ENCODE measurements at regions not wholly inside any gene's neighbourhood (a gene's known extent, or its start where the extent isn't known, plus 50 kb on each side); places are given as distances from the start of the nearest gene placed in this dataset.

DNA sequence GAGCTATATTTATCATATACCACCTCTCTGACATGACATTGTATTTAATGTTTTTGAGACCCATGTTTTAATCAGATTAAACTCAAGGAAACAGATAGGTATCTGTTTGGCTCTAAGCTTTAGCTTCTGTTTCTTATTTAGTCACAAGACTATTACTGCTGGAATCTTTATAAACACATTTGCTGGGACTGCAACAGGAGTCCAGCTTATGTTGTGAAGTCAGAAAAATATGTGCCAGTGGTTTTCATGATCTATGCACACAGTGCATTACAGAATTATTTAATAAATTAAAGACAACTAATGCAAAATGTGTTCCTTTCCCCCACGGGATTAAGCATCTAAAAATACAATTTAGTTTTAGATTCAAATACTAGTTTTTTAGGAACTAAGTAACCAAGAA, 338.9 kb downstream of the ZEB2 start:
- Histone ChIP-seq H3K36me3 (no peaks in the 10 kb centered on the region), H3K9me3 (no peaks in the 10 kb centered on the region), H3K4me3 (no peak overlapping the region), H3K27me3 (replicated peaks; ENCODE audit: insufficient read depth) (no peaks in the 10 kb centered on the region), H3K4me1 (ENCODE audit: control insufficient read depth in 1 of 2, low read depth in 2 of 2) (no peaks in the 10 kb centered on the region), H3K27ac (no peak overlapping the region)
- no peak for ATAC-seq (ENCODE audit: insufficient number of reproducible peaks, low FRiP score, low read depth)
- no peak for DNase-seq (ENCODE audit: low spot score)
- TF ChIP-seq, protein P1, sequence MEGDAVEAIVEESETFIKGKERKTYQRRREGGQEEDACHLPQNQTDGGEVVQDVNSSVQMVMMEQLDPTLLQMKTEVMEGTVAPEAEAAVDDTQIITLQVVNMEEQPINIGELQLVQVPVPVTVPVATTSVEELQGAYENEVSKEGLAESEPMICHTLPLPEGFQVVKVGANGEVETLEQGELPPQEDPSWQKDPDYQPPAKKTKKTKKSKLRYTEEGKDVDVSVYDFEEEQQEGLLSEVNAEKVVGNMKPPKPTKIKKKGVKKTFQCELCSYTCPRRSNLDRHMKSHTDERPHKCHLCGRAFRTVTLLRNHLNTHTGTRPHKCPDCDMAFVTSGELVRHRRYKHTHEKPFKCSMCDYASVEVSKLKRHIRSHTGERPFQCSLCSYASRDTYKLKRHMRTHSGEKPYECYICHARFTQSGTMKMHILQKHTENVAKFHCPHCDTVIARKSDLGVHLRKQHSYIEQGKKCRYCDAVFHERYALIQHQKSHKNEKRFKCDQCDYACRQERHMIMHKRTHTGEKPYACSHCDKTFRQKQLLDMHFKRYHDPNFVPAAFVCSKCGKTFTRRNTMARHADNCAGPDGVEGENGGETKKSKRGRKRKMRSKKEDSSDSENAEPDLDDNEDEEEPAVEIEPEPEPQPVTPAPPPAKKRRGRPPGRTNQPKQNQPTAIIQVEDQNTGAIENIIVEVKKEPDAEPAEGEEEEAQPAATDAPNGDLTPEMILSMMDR (IDR thresholded peaks at IDR 0.05) = no peak

DNA sequence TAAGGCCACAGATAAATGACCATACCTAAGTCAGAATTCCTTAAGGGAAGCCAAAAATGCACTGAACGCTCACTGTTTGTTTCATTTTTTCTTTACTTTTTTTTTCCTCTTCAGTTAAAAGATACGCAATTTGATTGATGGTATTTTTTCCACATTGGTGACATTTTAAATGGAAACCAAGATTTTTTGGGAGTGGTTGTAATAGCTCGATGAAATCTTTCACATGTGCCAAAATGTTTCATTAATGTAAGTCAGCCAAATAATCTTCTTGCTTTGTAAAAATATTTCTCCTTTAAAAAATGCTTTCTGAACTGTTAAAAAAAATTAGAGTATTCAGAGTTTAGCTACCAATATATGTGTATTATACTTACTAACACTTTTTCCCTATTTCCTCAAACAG, 339.8 kb downstream of the ZEB2 start:
- Histone ChIP-seq H3K4me3 (no peak overlapping the region), H3K4me1 (ENCODE audit: control insufficient read depth in 1 of 2, low read depth in 2 of 2) (no peaks in the 10 kb centered on the region), H3K9me3 (no peaks in the 10 kb centered on the region), H3K27me3 (replicated peaks; ENCODE audit: insufficient read depth) (no peaks in the 10 kb centered on the region), H3K27ac (no peak overlapping the region), H3K36me3 (no peaks in the 10 kb centered on the region)
- ATAC-seq (ENCODE audit: insufficient number of reproducible peaks, low FRiP score, low read depth) (no peak), DNase-seq (ENCODE audit: low spot score) (no peak)
- TF ChIP-seq, protein P1 (IDR thresholded peaks at IDR 0.05) = no peak

DNA sequence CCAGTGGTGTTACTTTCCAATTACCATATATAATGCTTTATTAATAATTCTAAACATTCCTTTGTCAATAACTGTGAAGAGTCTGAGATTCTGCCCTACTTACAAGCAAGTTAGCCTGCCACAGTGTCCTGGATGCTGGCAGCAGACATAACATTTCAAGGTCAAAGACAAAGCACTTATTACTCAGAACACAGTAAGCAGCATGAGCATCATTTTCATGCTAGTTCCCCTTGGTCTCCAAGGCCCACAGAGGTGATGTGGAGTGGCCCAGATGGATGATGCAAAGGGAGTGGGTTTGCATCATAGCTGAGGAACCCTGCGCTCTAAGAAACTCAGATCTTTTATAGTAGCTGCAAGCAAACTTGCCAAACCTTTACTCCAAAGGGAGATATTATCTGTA, 349.7 kb downstream of the ZEB2 start:
- no peaks in the 10 kb centered on the region for H3K36me3 ChIP-seq
- DNase-seq (ENCODE audit: low spot score) (no peak), ATAC-seq (ENCODE audit: insufficient number of reproducible peaks, low FRiP score, low read depth) (no peak)
- H3K4me3 ChIP-seq = no peak overlapping the region
- H3K27ac ChIP-seq = no peak overlapping the region
- H3K4me1 ChIP-seq (ENCODE audit: control insufficient read depth in 1 of 2, low read depth in 2 of 2) = no peaks in the 10 kb centered on the region
- H3K9me3 ChIP-seq = no peaks in the 10 kb centered on the region
- no peaks in the 10 kb centered on the region for H3K27me3 ChIP-seq (replicated peaks; ENCODE audit: insufficient read depth)
- TF ChIP-seq, protein P1 (IDR thresholded peaks at IDR 0.05) = no peak

DNA sequence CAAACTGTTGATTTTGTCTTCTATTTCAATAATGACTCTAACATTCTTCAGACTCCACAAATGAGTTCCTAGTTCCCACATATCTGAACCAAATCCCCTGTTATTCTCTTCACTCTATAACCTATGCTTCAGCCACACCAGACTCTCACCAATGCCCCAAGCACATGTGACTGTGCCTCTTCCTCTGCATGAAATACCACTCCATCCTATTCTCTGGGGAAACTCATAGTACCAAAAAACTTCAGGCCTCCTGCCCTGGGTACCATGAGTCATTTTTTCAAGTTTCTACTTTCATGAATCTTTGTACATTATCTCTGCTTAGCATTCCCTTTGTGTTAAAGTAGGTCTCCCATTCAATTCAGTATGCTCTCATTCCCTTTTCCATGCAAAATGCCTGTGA, 353.2 kb downstream of the ZEB2 start:
- no peak for ATAC-seq (ENCODE audit: insufficient number of reproducible peaks, low FRiP score, low read depth)
- no peak overlapping the region for H3K27ac ChIP-seq
- DNase-seq (ENCODE audit: low spot score) = no peak
- no peaks in the 10 kb centered on the region for H3K27me3 ChIP-seq (replicated peaks; ENCODE audit: insufficient read depth)
- H3K36me3 ChIP-seq = no peaks in the 10 kb centered on the region
- no peaks in the 10 kb centered on the region for H3K4me1 ChIP-seq (ENCODE audit: control insufficient read depth in 1 of 2, low read depth in 2 of 2)
- TF ChIP-seq, protein P1 (IDR thresholded peaks at IDR 0.05) = no peak
- H3K4me3 ChIP-seq = no peak overlapping the region
- no peaks in the 10 kb centered on the region for H3K9me3 ChIP-seq

DNA sequence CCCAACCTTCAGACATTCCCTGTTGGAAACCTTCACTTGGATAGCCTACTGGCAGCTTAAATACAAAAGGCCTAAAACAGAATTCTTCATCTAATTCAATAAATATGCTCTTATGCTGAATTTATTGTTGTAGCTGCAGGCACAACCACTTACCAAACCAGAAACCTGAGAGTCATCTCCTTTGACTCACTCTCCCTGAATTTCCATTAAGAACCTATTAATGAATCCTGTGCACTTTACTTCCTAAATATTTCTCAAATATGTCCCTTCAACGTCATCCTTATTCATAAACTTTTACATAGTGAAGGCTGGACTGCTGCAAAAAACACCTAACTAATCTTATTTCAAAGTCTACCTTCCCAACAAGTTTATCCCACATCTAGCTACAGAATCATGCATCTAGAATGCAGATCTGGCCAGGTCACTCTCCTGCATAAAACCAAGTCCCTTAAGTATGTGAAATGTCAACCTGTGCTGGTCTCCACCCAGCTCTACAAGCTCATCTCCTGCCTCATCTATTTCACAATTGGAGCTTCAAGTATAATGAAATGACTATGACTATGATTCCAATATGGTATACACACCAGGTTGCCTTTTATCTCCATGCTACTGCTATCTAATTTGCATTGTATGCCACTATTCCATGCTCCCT, 354.2 kb downstream of the ZEB2 start:
- TF ChIP-seq, protein P1 (IDR thresholded peaks at IDR 0.05) = no peak
- no peak for ATAC-seq (ENCODE audit: insufficient number of reproducible peaks, low FRiP score, low read depth)

More for the DNA sequence above, 354.2 kb downstream of the ZEB2 start:
- Histone ChIP-seq H3K27ac (no peak overlapping the region), H3K27me3 (replicated peaks; ENCODE audit: insufficient read depth) (no peaks in the 10 kb centered on the region), H3K4me1 (ENCODE audit: control insufficient read depth in 1 of 2, low read depth in 2 of 2) (no peaks in the 10 kb centered on the region), H3K4me3 (no peak overlapping the region), H3K9me3 (no peaks in the 10 kb centered on the region), H3K36me3 (no peaks in the 10 kb centered on the region)
- no peak for DNase-seq (ENCODE audit: low spot score)

Data from thoracic aorta (tissue), 2 donors.